Loucy (cell line): ENCODE measurements at regions not wholly inside any gene's neighbourhood (a gene's known extent, or its start where the extent isn't known, plus 50 kb on each side); places are given as distances from the start of the nearest gene placed in this dataset.

Experiments
- H2AFZ ChIP-seq: fragments of 200-600 bp; sonication (generic); 2 replicates; pipeline ENCODE4 v1.6.0; 2016; ENCODE audit warnings: antibody characterized with exemption, mild to moderate bottlenecking, low read length, moderate library complexity
- H3F3A ChIP-seq: fragments of 200-600 bp; 2 replicates; pipeline ENCODE4 v1.6.0; 2016; ENCODE audit warnings: antibody characterized with exemption, low read depth, mild to moderate bottlenecking
- H3K27me3 ChIP-seq: fragments of 200-600 bp; sonication (generic); 2 replicates; pipeline ENCODE4 v1.6.1; 2014; ENCODE audit warnings: low read length, mild to moderate bottlenecking; ENCODE audit not compliant: insufficient read depth, poor library complexity, severe bottlenecking
- H3K36me3 ChIP-seq: fragments of 200-600 bp; sonication (generic); 2 replicates; pipeline ENCODE4 v1.6.1; 2016; ENCODE audit warnings: low read length; ENCODE audit not compliant: insufficient read depth
- H3K4me1 ChIP-seq: fragments of 200-600 bp; sonication (generic); 2 replicates; pipeline ENCODE4 v1.5.1; 2014; ENCODE audit warnings: low read length, mild to moderate bottlenecking; ENCODE audit not compliant: insufficient read depth, poor library complexity, severe bottlenecking
- H3K4me2 ChIP-seq: fragments of 200-600 bp; sonication (generic); 2 replicates; pipeline ENCODE4 v1.6.0; 2014; ENCODE audit warnings: antibody characterized with exemption, low read length, low read depth, mild to moderate bottlenecking; ENCODE audit not compliant: poor library complexity, severe bottlenecking
- H3K4me3 ChIP-seq: fragments of 200-600 bp; sonication (generic); 2 replicates; pipeline ENCODE4 v1.5.1; 2014; ENCODE audit warnings: low read length, mild to moderate bottlenecking, mixed read lengths; ENCODE audit not compliant: poor library complexity, severe bottlenecking
- H3K79me2 ChIP-seq: fragments of 200-600 bp; sonication (generic); 2 replicates; pipeline ENCODE4 v1.6.1; 2014; ENCODE audit warnings: low read length; ENCODE audit not compliant: insufficient read depth
- H3K9ac ChIP-seq: fragments of 200-600 bp; sonication (generic); 2 replicates; pipeline ENCODE4 v1.6.0; 2014; ENCODE audit warnings: mild to moderate bottlenecking, low read depth, low read length, moderate library complexity; ENCODE audit not compliant: poor library complexity, severe bottlenecking
- H3K9me2 ChIP-seq: fragments of 200-600 bp; sonication (generic); replicated peaks from 2 replicates; pipeline ENCODE4 v1.6.1; 2016; ENCODE audit warnings: low read depth, low read length, mixed read lengths
- H3K9me3 ChIP-seq: fragments of 200-600 bp; sonication (generic); 2 replicates; pipeline ENCODE4 v1.6.1; 2014; ENCODE audit warnings: mild to moderate bottlenecking, antibody characterized with exemption, low read length, low read depth; ENCODE audit not compliant: insufficient read depth
- H4K20me1 ChIP-seq: fragments of 200-600 bp; sonication (generic); 2 replicates; pipeline ENCODE4 v1.6.0; 2014; ENCODE audit warnings: antibody characterized with exemption, low read length, mild to moderate bottlenecking; ENCODE audit not compliant: insufficient read depth, poor library complexity, severe bottlenecking
- EZH2phosphoT487 ChIP-seq: fragments of 200-600 bp; IDR thresholded peaks from 2 replicates; pipeline ENCODE4 v1.6.1; 2018; ENCODE audit warnings: antibody characterized with exemption, mild to moderate bottlenecking, moderate library complexity, borderline replicate concordance
- TF ChIP-seq, protein P1 (sequence below): fragments of 200-600 bp; sonication (generic); conservative IDR thresholded peaks from 2 replicates; pipeline ENCODE4 v1.5.1; 2014; ENCODE audit warnings: mild to moderate bottlenecking, antibody characterized with exemption, low read length

GRCh38 chr4:108559911-108560310 is 60.5 kb upstream of the RPL34 start:
- Histone ChIP-seq H3F3A (no peaks in the 10 kb centered on the region), H3K79me2 (no peaks in the 10 kb centered on the region), H3K4me3 (no peak overlapping the region), H4K20me1 (no peaks in the 10 kb centered on the region), H3K4me2 (no peak overlapping the region), H3K9ac (no peak overlapping the region), H3K9me2 (no peaks in the 10 kb centered on the region), H3K27me3 (no peaks in the 10 kb centered on the region), H3K9me3 (no peaks in the 10 kb centered on the region), H3K4me1 (peaks cover 5% of the 10 kb centered on the region), H3K36me3 (no peaks in the 10 kb centered on the region), H2AFZ (no peak overlapping the region)
- TF ChIP-seq EZH2phosphoT487 = no peak
- TF ChIP-seq, protein P1, sequence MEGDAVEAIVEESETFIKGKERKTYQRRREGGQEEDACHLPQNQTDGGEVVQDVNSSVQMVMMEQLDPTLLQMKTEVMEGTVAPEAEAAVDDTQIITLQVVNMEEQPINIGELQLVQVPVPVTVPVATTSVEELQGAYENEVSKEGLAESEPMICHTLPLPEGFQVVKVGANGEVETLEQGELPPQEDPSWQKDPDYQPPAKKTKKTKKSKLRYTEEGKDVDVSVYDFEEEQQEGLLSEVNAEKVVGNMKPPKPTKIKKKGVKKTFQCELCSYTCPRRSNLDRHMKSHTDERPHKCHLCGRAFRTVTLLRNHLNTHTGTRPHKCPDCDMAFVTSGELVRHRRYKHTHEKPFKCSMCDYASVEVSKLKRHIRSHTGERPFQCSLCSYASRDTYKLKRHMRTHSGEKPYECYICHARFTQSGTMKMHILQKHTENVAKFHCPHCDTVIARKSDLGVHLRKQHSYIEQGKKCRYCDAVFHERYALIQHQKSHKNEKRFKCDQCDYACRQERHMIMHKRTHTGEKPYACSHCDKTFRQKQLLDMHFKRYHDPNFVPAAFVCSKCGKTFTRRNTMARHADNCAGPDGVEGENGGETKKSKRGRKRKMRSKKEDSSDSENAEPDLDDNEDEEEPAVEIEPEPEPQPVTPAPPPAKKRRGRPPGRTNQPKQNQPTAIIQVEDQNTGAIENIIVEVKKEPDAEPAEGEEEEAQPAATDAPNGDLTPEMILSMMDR = no peak

- Histone ChIP-seq H3K9me3 (no peaks in the 10 kb centered on the region), H3K27me3 (no peaks in the 10 kb centered on the region), H3K4me3 (no peak overlapping the region), H3K9me2 (no peaks in the 10 kb centered on the region), H3K4me1 (no peaks in the 10 kb centered on the region), H3F3A (no peaks in the 10 kb centered on the region), H3K4me2 (no peak overlapping the region), H3K9ac (no peak overlapping the region), H4K20me1 (no peaks in the 10 kb centered on the region), H3K79me2 (no peaks in the 10 kb centered on the region), H3K36me3 (no peaks in the 10 kb centered on the region), H2AFZ (no peak overlapping the region)
- no peak for TF ChIP-seq EZH2phosphoT487
- TF ChIP-seq, protein P1 = no peak
Measured at GRCh38 chr4:108559068-108559793, 61.1 kb upstream of the RPL34 start.

- Histone ChIP-seq H3K9me2 (no peaks in the 10 kb centered on the region), H3K4me2 (no peak overlapping the region), H3K4me3 (no peak overlapping the region), H3F3A (no peaks in the 10 kb centered on the region), H3K27me3 (no peaks in the 10 kb centered on the region), H2AFZ (no peak overlapping the region), H4K20me1 (no peaks in the 10 kb centered on the region), H3K79me2 (no peaks in the 10 kb centered on the region), H3K9me3 (no peaks in the 10 kb centered on the region), H3K36me3 (no peaks in the 10 kb centered on the region), H3K9ac (no peak overlapping the region), H3K4me1 (no peaks in the 10 kb centered on the region)
- no peak for TF ChIP-seq EZH2phosphoT487
- TF ChIP-seq, protein P1 = no peak
Measured at GRCh38 chr4:108556588-108557200, 63.7 kb upstream of the RPL34 start.
